Spleen (tissue), 11 donors: ENCODE measurements at regions not wholly inside any gene's neighbourhood (a gene's known extent, or its start where the extent isn't known, plus 50 kb on each side); places are given as distances from the start of the nearest gene placed in this dataset.
"Not testable (repeated sequence)": the region's sequence is repeated elsewhere in the genome, so short reads cannot be mapped to it uniquely, and the experiment has no call there.

Experiments
- DNase-seq: peaks from one replicate; pipeline ENCODE4 v3.0.0-alpha.2; 2020
- H3K27ac ChIP-seq, 8 donors: fragments of 200-600 bp; sonication (generic) in 7 of 8; 1 replicate in 4 of 8; 2 replicates in 4 of 8; pipeline versions ENCODE4 v1.5.0 to v1.8.0; 2016 to 2021; ENCODE audit warnings: inconsistent platforms in 4 of 8, mild to moderate bottlenecking in 4 of 8, moderate library complexity in 1 of 8
- H3K27me3 ChIP-seq, 7 donors: fragments of 200-600 bp; sonication (generic) in 6 of 7; replicated peaks in 1 of 7; 1 replicate in 4 of 7; 2 replicates in 3 of 7; pipeline versions ENCODE4 v1.5.0 to v1.8.0; 2016 to 2021; ENCODE audit warnings: inconsistent platforms in 3 of 7, mild to moderate bottlenecking in 1 of 7
- H3K36me3 ChIP-seq, 6 donors: fragments of 200-600 bp; sonication (generic) in 5 of 6; 1 replicate in 4 of 6; 2 replicates in 2 of 6; pipeline versions ENCODE4 v1.5.0 to v1.8.0; 2016 to 2021; ENCODE audit warnings: inconsistent platforms in 2 of 6
- H3K4me1 ChIP-seq, 6 donors: fragments of 200-600 bp; sonication (generic) in 5 of 6; 1 replicate in 3 of 6; 2 replicates in 3 of 6; pipeline versions ENCODE4 v1.5.0 to v1.8.0; 2016 to 2021; ENCODE audit warnings: inconsistent platforms in 3 of 6
- H3K4me3 ChIP-seq, 8 donors: fragments of 200-600 bp; sonication (generic) in 7 of 8; 1 replicate in 4 of 8; 2 replicates in 4 of 8; pipeline versions ENCODE4 v1.5.0 to v1.8.0; 2016 to 2021; ENCODE audit warnings: inconsistent platforms in 4 of 8, mild to moderate bottlenecking in 4 of 8, moderate library complexity in 2 of 8
- H3K9me3 ChIP-seq, 8 donors: fragments of 200-600 bp; sonication (generic) in 7 of 8; 1 replicate in 4 of 8; 2 replicates in 4 of 8; pipeline versions ENCODE4 v1.5.0 to v1.8.0; 2016 to 2021; ENCODE audit warnings: inconsistent platforms in 4 of 8
- POLR2A ChIP-seq, 3 donors: fragments of 450-650 bp; IDR thresholded peaks; one replicate each; pipeline ENCODE4 v1.5.1; 2017; ENCODE audit warnings: antibody characterized with exemption in 3 of 3, mild to moderate bottlenecking in 1 of 3
- POLR2AphosphoS5 ChIP-seq, 3 donors: sonication (generic); formaldehyde crosslinking; IDR thresholded peaks; one replicate each; pipeline ENCODE4 v1.5.1; 2017; ENCODE audit warnings: antibody characterized with exemption in 3 of 3
- WGBS, 5 donors: extraction: QIAGEN DNeasy Blood & Tissue Kit in 3 of 5; methylation state at CpG; one replicate each; pipeline versions ENCODE4 v1.1.5 to v1.1.7; 2013 to 2018; 5-methylcytosine and 5-hydroxymethylcytosine counted together
- intact Hi-C: fragments of 100-400 bp; cut with DNase I; formaldehyde crosslinking; loops from one replicate; pipeline ENCODE4 v1.15.0; 2023; ENCODE audit warnings: low total_unique reads
- TF ChIP-seq, protein P1 (sequence below), 11 experiments: fragments of 200-600 bp in 7 of 11; fragments of 450-650 bp in 4 of 11; sonication (generic) in 4 of 11; IDR thresholded peaks in 8 of 11; conservative IDR thresholded peaks in 3 of 11; 1 replicate in 7 of 11; 2 replicates in 4 of 11; pipeline versions ENCODE4 v1.4.0 to v1.8.0; 2016 to 2021; ENCODE audit warnings: antibody characterized with exemption in 11 of 11, inconsistent platforms in 4 of 11, mild to moderate bottlenecking in 1 of 11
- donor health status: healthy with polysubstance abuse.
- donor health status: DM: no; HTN: no; CAD: no; lungs with moderate emphysema.
- donor health status: DM: no; HTN: no; CAD: no.
- donor health status: Bipolar disorder and iron deficiency.
- donor health status: healthy.
- donor health status: DM: no; HTN: no; CAD: no.
- donor health status: DM: yes; HTN: yes; CAD: no.

DNA sequence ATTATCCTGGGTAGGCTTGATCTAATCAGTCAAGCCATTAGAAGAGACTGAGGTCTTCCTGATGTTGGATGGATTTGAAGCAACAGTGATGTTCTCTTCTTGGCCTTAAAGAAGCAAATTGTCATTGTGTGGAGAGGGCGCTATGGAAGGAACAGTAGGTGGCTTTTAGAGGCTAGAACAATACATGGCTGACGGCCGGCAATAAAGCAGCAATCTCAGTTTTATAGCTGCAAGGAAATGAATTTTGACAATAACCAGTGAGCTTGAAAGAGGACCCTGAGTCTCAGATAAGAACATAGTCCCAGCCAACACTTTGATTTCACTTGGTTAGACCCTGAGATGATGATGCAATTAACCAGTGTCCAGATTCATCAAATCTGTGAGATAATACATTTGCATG lies 302.1 kb downstream of the NSUN3 start:
- Histone ChIP-seq H3K9me3 (peaks cover 0 to 18% (median 6%) of the 10 kb centered on the region in 8 donors), H3K36me3 (no peaks in the 10 kb centered on the region), H3K27me3 (no peaks in the 10 kb centered on the region), H3K4me3 (no peak overlapping the region), H3K27ac (no peak overlapping the region), H3K4me1 (peaks cover 0 to 4% (median 0%) of the 10 kb centered on the region in 6 donors)
- WGBS, 5 donors = 87 to 97% (median 93%) methylated on average over 3 of the region's 3 CpGs
- intact Hi-C loops = no loop called here
- DNase-seq = no peak
- TF ChIP-seq, protein P1, sequence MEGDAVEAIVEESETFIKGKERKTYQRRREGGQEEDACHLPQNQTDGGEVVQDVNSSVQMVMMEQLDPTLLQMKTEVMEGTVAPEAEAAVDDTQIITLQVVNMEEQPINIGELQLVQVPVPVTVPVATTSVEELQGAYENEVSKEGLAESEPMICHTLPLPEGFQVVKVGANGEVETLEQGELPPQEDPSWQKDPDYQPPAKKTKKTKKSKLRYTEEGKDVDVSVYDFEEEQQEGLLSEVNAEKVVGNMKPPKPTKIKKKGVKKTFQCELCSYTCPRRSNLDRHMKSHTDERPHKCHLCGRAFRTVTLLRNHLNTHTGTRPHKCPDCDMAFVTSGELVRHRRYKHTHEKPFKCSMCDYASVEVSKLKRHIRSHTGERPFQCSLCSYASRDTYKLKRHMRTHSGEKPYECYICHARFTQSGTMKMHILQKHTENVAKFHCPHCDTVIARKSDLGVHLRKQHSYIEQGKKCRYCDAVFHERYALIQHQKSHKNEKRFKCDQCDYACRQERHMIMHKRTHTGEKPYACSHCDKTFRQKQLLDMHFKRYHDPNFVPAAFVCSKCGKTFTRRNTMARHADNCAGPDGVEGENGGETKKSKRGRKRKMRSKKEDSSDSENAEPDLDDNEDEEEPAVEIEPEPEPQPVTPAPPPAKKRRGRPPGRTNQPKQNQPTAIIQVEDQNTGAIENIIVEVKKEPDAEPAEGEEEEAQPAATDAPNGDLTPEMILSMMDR (IDR thresholded peaks at IDR 0.05 in 8 of 11, conservative IDR thresholded peaks at IDR 0.05 in 3 of 11) = no peak
- TF ChIP-seq POLR2AphosphoS5 (IDR thresholded peaks at IDR 0.05) (no peak), POLR2A (IDR thresholded peaks at IDR 0.05) (no peak)

DNA sequence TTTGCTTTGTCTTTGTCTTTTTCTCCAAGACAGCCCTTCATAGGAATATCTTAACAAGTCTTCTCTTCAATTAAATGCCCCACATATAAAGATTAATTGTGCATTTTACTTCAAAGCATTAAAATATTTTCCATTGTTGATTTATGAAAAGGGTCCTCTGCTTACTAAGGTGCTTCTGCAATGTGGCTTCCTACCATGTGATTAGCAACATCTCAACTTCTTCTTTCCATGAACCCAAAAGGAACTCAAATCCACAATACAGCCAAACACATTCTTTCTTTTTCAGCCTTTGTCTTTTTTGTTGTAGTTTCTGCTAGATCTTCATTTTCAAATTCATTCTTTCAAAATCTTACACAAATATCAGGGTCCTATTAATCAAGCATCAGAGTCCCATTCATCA lies 309.2 kb downstream of the NSUN3 start:
- H3K9me3 ChIP-seq = peaks cover 0 to 17% (median 7%) of the 10 kb centered on the region in 8 donors
- no peak for TF ChIP-seq POLR2A (IDR thresholded peaks at IDR 0.05)
- TF ChIP-seq POLR2AphosphoS5 (IDR thresholded peaks at IDR 0.05) = no peak
- TF ChIP-seq, protein P1 (IDR thresholded peaks at IDR 0.05 in 8 of 11, conservative IDR thresholded peaks at IDR 0.05 in 3 of 11) = no peak
- no peaks in the 10 kb centered on the region for H3K4me1 ChIP-seq
- H3K4me3 ChIP-seq = no peak overlapping the region
- DNase-seq = no peak
- H3K27ac ChIP-seq = no peak overlapping the region
- no peaks in the 10 kb centered on the region for H3K27me3 ChIP-seq
- intact Hi-C loops = no loop called here
- H3K36me3 ChIP-seq = no peaks in the 10 kb centered on the region

DNA sequence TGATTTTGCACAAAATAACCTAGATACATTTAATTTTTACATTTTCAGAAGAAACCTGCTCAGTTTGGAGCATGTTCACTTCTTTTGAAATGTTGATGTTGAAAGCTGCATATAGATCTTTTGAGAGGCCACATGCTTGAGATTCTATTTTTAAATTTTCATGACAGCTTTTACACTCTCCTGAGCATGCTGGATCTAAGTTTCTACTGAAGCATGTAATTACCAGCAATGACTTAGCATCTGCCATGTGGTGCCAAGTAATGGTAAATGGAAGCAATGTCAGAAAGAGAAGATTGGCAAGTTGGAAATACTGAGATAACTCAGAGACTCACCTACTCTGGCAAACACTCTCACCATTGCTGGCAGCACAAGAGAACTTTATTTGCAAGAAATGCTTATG lies 310.6 kb downstream of the NSUN3 start:
- Histone ChIP-seq H3K4me1 (no peaks in the 10 kb centered on the region), H3K36me3 (no peaks in the 10 kb centered on the region), H3K4me3 (no peak overlapping the region), H3K9me3 (peaks cover 0 to 16% (median 4%) of the 10 kb centered on the region in 8 donors), H3K27me3 (no peaks in the 10 kb centered on the region), H3K27ac (no peak overlapping the region)
- no peak for DNase-seq
- intact Hi-C loops = no loop called here
- TF ChIP-seq, protein P1 (IDR thresholded peaks at IDR 0.05 in 8 of 11, conservative IDR thresholded peaks at IDR 0.05 in 3 of 11) = no peak
- TF ChIP-seq POLR2A (IDR thresholded peaks at IDR 0.05) (no peak), POLR2AphosphoS5 (IDR thresholded peaks at IDR 0.05) (no peak)

DNA sequence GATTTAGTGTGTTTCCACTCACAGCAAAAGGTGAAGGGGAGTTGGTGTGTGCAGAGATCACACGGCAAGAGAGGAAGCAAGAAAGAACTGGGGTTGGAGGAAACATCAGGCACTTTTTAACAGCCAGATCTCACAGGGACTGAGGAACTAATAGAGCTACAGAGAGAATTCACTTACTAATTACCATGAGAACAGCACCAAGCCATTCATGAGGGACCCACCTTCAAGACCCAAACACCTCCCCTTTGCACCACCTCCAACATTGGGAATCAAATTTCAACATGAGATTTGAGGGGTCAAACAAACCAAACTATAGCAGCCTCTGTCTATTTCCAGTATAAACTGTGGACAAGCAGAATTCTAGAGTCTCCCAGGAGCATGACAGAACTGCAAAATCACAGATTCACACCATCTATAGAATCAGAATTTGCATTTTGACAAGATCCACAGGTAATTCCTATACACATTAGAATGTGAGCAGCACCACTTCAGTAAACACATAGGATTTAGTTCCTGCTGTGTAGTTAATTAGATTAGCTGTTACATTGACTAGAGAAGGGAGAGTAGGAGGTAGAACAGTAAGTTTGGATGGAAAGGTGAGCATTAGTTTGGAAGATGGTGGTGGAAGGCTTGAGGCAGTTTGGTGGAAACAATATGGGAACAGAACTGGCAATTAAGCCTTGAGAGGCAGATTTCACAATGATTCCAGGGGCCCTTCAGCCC lies 311.7 kb downstream of the NSUN3 start:
- Histone ChIP-seq H3K9me3 (peaks cover 0 to 11% (median 4%) of the 10 kb centered on the region in 8 donors), H3K4me1 (no peaks in the 10 kb centered on the region), H3K4me3 (no peak overlapping the region), H3K27me3 (no peaks in the 10 kb centered on the region), H3K36me3 (no peaks in the 10 kb centered on the region), H3K27ac (no peak overlapping the region)
- no peak for TF ChIP-seq POLR2AphosphoS5 (IDR thresholded peaks at IDR 0.05)
- TF ChIP-seq POLR2A (IDR thresholded peaks at IDR 0.05) = no peak
- TF ChIP-seq, protein P1 (IDR thresholded peaks at IDR 0.05 in 8 of 11, conservative IDR thresholded peaks at IDR 0.05 in 3 of 11) = no peak
- WGBS, 5 donors = 6 to 42% (median 24%) methylated on average over 1 of the region's 1 CpG
- DNase-seq = no peak
- intact Hi-C loops = no loop called here

DNA sequence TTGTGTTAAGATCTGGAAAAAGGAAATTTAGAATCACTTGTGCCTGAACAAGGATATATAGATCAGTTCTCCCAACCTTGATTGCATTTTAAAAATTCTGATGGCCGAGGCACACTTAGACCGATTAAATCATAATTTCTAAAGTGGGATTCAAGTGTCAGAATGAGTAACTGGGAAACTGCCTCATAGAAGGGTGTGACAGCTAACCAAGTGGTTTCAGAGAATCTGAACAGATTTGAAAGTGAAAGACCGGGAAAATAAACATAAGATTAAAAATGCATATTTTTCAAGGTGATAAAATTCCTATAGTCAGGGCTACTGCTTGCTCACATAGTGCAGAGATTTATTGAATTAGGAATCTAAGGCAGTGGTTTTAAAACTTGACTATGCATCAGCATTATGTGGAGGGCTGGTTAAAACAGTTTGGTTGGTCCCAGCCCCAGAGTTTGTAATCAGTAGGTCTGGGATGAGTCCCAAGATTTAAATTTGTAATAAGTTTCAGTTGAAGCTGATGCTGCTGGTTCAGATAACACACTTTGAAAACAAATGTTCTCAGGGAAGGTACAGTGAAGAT lies 314.3 kb downstream of the NSUN3 start:
- H3K4me1 ChIP-seq, H3K4me3 ChIP-seq, H3K9me3 ChIP-seq, DNase-seq, intact Hi-C loops, H3K27me3 ChIP-seq, H3K36me3 ChIP-seq, H3K27ac ChIP-seq: not testable (repeated sequence)
- 83 to 91% (median 88%) methylated on average over 3 of the region's 3 CpGs for WGBS, 5 donors

- DNase-seq, intact Hi-C loops, H3K27me3 ChIP-seq, H3K36me3 ChIP-seq, H3K9me3 ChIP-seq, H3K27ac ChIP-seq, H3K4me3 ChIP-seq, H3K4me1 ChIP-seq: not testable (repeated sequence)
- WGBS, 5 donors = 90 to 97% (median 93%) methylated on average over 3 of the region's 3 CpGs
These were observed 315.0 kb downstream of the NSUN3 start for GRCh38 chr3:94377863-94378262.
